HEK293 (cell line): ENCODE measurements at regions not wholly inside any gene's neighbourhood (a gene's known extent, or its start where the extent isn't known, plus 50 kb on each side); places are given as distances from the start of the nearest gene placed in this dataset.
A peak's percentile ranks its signal among the peaks of the same experiment; 100 is the strongest.

Experiments used
- CTCF ChIA-PET: fragments of 350-600 bp; formaldehyde crosslinking; extraction: SDS; loops from one replicate; lab custom pipeline; 2021; ENCODE audit warnings: antibody characterized with exemption; lab: Yijun Ruan, JAX
- POLR2A ChIA-PET: fragments of 300-600 bp; formaldehyde crosslinking; extraction: SDS; loops from one replicate; lab custom pipeline; 2020; ENCODE audit warnings: antibody characterized with exemption, inconsistent platforms; lab: Yijun Ruan, JAX
- H3K27ac ChIP-seq: fragments of 200-500 bp; sonication (Bioruptor generic); 2 replicates; pipeline ENCODE4 v1.5.1; 2014; ENCODE audit warnings: low read depth, low read length, control low read depth, inconsistent platforms; ENCODE audit errors: extremely low read depth
- H3K36me3 ChIP-seq, 2 experiments: fragments of 200-500 bp in 1 of 2; sonication (Bioruptor generic) in 1 of 2; 1 replicate in 1 of 2; 2 replicates in 1 of 2; pipeline ENCODE4 v1.5.1; 2014 to 2017; ENCODE audit warnings: inconsistent platforms in 2 of 2, low read length in 2 of 2; ENCODE audit not compliant: control insufficient read depth in 2 of 2, insufficient read depth in 1 of 2
- H3K4me1 ChIP-seq: fragments of 200-500 bp; sonication (Bioruptor generic); 2 replicates; pipeline ENCODE4 v1.5.1; 2014; ENCODE audit warnings: mild to moderate bottlenecking, low read length, inconsistent platforms; ENCODE audit not compliant: control insufficient read depth, insufficient read depth
- H3K4me3 ChIP-seq: 2 replicates; pipeline ENCODE4 v1.5.1; 2011; ENCODE audit warnings: low read depth, mild to moderate bottlenecking, control low read depth, low read length, moderate library complexity
- H3K9me3 ChIP-seq: fragments of 200-500 bp; sonication (Bioruptor generic); 2 replicates; pipeline ENCODE4 v1.5.1; 2014; ENCODE audit warnings: low read depth, low read length, inconsistent platforms; ENCODE audit not compliant: control insufficient read depth, insufficient read depth
- HOXD13 ChIP-seq: sonication (generic); formaldehyde crosslinking; IDR thresholded peaks from 2 replicates; pipeline ENCODE4 v1.8.0; 2022; ENCODE audit warnings: missing genetic modification reagents, borderline replicate concordance
- IKZF3 ChIP-seq: fragments of 450-650 bp; IDR thresholded peaks from 2 replicates; pipeline ENCODE4 v1.5.0; 2018; ENCODE audit warnings: missing biosample characterization, mild to moderate bottlenecking, missing genetic modification characterization, moderate library complexity
- SCRT2 ChIP-seq: fragments of 450-650 bp; formaldehyde crosslinking; IDR thresholded peaks from 2 replicates; pipeline ENCODE4 v1.5.1; 2016; ENCODE audit warnings: missing biosample characterization, missing genetic modification characterization
- SETDB1 ChIP-seq: IDR thresholded peaks from one replicate; pipeline ENCODE4 v1.6.1; 2017; ENCODE audit warnings: mild to moderate bottlenecking, low read length, moderate library complexity, mixed read lengths; ENCODE audit not compliant: insufficient read length
- SP2 ChIP-seq: fragments of 450-650 bp; formaldehyde crosslinking; IDR thresholded peaks from 2 replicates; pipeline ENCODE4 v1.5.1; 2016; ENCODE audit warnings: missing biosample characterization, missing genetic modification characterization
- ZBTB11 ChIP-seq: fragments of 450-650 bp; formaldehyde crosslinking; conservative IDR thresholded peaks from 2 replicates; pipeline ENCODE4 v1.5.1; 2016; ENCODE audit warnings: low read depth, missing biosample characterization, missing genetic modification characterization
- ZBTB20 ChIP-seq: fragments of 450-650 bp; formaldehyde crosslinking; IDR thresholded peaks from 2 replicates; pipeline ENCODE4 v1.5.1; 2016; ENCODE audit warnings: missing biosample characterization, missing genetic modification characterization
- ZBTB6 ChIP-seq: fragments of 450-650 bp; formaldehyde crosslinking; IDR thresholded peaks from 2 replicates; pipeline ENCODE4 v1.5.1; 2017; ENCODE audit warnings: missing biosample characterization, missing genetic modification characterization
- ZFP3 ChIP-seq: fragments of 450-650 bp; formaldehyde crosslinking; IDR thresholded peaks from 2 replicates; pipeline ENCODE4 v1.5.1; 2016; ENCODE audit warnings: low read depth, missing biosample characterization, missing genetic modification characterization
- ZNF148 ChIP-seq: fragments of 450-650 bp; formaldehyde crosslinking; IDR thresholded peaks from 2 replicates; pipeline ENCODE4 v1.5.0; 2017; ENCODE audit warnings: missing biosample characterization, missing genetic modification characterization, borderline replicate concordance
- ZNF157 ChIP-seq: fragments of 450-650 bp; formaldehyde crosslinking; IDR thresholded peaks from 2 replicates; pipeline ENCODE4 v1.5.1; 2016; ENCODE audit warnings: missing biosample characterization, missing genetic modification characterization
- ZNF174 ChIP-seq: fragments of 450-650 bp; formaldehyde crosslinking; IDR thresholded peaks from 2 replicates; pipeline ENCODE4 v1.5.0; 2017; ENCODE audit warnings: missing biosample characterization, mild to moderate bottlenecking, missing genetic modification characterization
- ZNF175 ChIP-seq: fragments of 450-650 bp; formaldehyde crosslinking; IDR thresholded peaks from 2 replicates; pipeline ENCODE4 v1.5.1; 2016; ENCODE audit warnings: missing biosample characterization, missing genetic modification characterization
- ZNF2 ChIP-seq: fragments of 450-650 bp; formaldehyde crosslinking; IDR thresholded peaks from 2 replicates; pipeline ENCODE4 v1.5.1; 2016; ENCODE audit warnings: missing biosample characterization, missing genetic modification characterization
- ZNF202 ChIP-seq: fragments of 450-650 bp; formaldehyde crosslinking; IDR thresholded peaks from 2 replicates; pipeline ENCODE4 v1.5.1; 2016; ENCODE audit warnings: missing biosample characterization, missing genetic modification characterization, borderline replicate concordance
- ZNF266 ChIP-seq: fragments of 450-650 bp; formaldehyde crosslinking; IDR thresholded peaks from 2 replicates; pipeline ENCODE4 v1.5.1; 2016; ENCODE audit warnings: missing biosample characterization, missing genetic modification characterization, low read depth
- ZNF341 ChIP-seq: fragments of 450-650 bp; formaldehyde crosslinking; IDR thresholded peaks from 2 replicates; pipeline ENCODE4; 2016; ENCODE audit warnings: low read depth, missing biosample characterization, missing genetic modification characterization
- ZNF571 ChIP-seq: fragments of 450-650 bp; formaldehyde crosslinking; IDR thresholded peaks from 2 replicates; pipeline ENCODE4 v1.5.0; 2017; ENCODE audit warnings: missing biosample characterization, missing genetic modification characterization
- ZNF600 ChIP-seq: fragments of 450-650 bp; formaldehyde crosslinking; IDR thresholded peaks from 2 replicates; pipeline ENCODE4 v1.5.1; 2016; ENCODE audit warnings: missing biosample characterization, missing genetic modification characterization
- ZNF654 ChIP-seq: fragments of 450-650 bp; formaldehyde crosslinking; IDR thresholded peaks from 2 replicates; pipeline ENCODE4 v1.5.1; 2016; ENCODE audit warnings: low read depth, missing biosample characterization, missing genetic modification characterization
- ZNF747 ChIP-seq: fragments of 450-650 bp; formaldehyde crosslinking; IDR thresholded peaks from 2 replicates; pipeline ENCODE4 v1.5.1; 2016; ENCODE audit warnings: missing biosample characterization, missing genetic modification characterization
- ZNF785 ChIP-seq: fragments of 450-650 bp; formaldehyde crosslinking; IDR thresholded peaks from 2 replicates; pipeline ENCODE4 v1.5.1; 2016; ENCODE audit warnings: missing biosample characterization, missing genetic modification characterization
- ZNF791 ChIP-seq: fragments of 450-650 bp; formaldehyde crosslinking; IDR thresholded peaks from 2 replicates; pipeline ENCODE4 v1.5.1; 2016; ENCODE audit warnings: missing biosample characterization, missing genetic modification characterization
- ZNF830 ChIP-seq: fragments of 450-650 bp; IDR thresholded peaks from 2 replicates; pipeline ENCODE4 v1.5.0; 2018; ENCODE audit warnings: missing biosample characterization, missing genetic modification characterization, low read depth, mild to moderate bottlenecking, moderate library complexity
- TF ChIP-seq, protein P1 (sequence below): sonication (generic); formaldehyde crosslinking; IDR thresholded peaks from 2 replicates; pipeline ENCODE4 v1.8.1; 2022; ENCODE audit warnings: mild to moderate bottlenecking, moderate library complexity, missing genetic modification reagents
- TF ChIP-seq, protein P2 (sequence below): fragments of 450-650 bp; formaldehyde crosslinking; IDR thresholded peaks from 2 replicates; pipeline ENCODE4 v1.5.1; 2016; ENCODE audit warnings: missing biosample characterization, missing genetic modification characterization
- TF ChIP-seq, protein P3 (sequence below): fragments of 450-650 bp; formaldehyde crosslinking; IDR thresholded peaks from 2 replicates; pipeline ENCODE4 v1.5.1; 2017; ENCODE audit warnings: missing biosample characterization, missing genetic modification characterization

- TF ChIP-seq ZNF148 (tag by site-specific recombination) (no peak), ZNF785 (tag by site-specific recombination) (no peak), ZNF600 (no peak), ZNF157 (tag by site-specific recombination) (no peak), ZBTB6 (tag by site-specific recombination) (no peak), ZNF174 (tag by site-specific recombination) (no peak), SCRT2 (tag by site-specific recombination) (no peak), ZNF2 (tag by site-specific recombination) (0 out of 2 replicates have a peak, but pooled peaks have one; percentile 31), HOXD13 (CRISPR knock-in tag) (no peak)
- TF ChIP-seq, protein P1, sequence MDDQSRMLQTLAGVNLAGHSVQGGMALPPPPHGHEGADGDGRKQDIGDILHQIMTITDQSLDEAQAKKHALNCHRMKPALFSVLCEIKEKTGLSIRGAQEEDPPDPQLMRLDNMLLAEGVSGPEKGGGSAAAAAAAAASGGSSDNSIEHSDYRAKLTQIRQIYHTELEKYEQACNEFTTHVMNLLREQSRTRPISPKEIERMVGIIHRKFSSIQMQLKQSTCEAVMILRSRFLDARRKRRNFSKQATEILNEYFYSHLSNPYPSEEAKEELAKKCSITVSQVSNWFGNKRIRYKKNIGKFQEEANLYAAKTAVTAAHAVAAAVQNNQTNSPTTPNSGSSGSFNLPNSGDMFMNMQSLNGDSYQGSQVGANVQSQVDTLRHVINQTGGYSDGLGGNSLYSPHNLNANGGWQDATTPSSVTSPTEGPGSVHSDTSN = no peak
- TF ChIP-seq, protein P2, sequence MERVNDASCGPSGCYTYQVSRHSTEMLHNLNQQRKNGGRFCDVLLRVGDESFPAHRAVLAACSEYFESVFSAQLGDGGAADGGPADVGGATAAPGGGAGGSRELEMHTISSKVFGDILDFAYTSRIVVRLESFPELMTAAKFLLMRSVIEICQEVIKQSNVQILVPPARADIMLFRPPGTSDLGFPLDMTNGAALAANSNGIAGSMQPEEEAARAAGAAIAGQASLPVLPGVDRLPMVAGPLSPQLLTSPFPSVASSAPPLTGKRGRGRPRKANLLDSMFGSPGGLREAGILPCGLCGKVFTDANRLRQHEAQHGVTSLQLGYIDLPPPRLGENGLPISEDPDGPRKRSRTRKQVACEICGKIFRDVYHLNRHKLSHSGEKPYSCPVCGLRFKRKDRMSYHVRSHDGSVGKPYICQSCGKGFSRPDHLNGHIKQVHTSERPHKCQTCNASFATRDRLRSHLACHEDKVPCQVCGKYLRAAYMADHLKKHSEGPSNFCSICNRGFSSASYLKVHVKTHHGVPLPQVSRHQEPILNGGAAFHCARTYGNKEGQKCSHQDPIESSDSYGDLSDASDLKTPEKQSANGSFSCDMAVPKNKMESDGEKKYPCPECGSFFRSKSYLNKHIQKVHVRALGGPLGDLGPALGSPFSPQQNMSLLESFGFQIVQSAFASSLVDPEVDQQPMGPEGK (tag by site-specific recombination) = no peak
Measured at GRCh38 chr7:95686109-95686508, 86.2 kb upstream of the DYNC1I1 start (continued).

- ChIA-PET POLR2A (no interaction called here), CTCF (interaction anchor here (1.0 to 5.0 kb wide), 6 partner anchors 10 to 208 kb away, joined by 3 to 94 read pairs (median 26); no protein-coding TSS in a partner anchor)
- H3K4me1 ChIP-seq = no peaks in the 10 kb centered on the region
- no peaks in the 10 kb centered on the region for H3K9me3 ChIP-seq
- no peak overlapping the region for H3K27ac ChIP-seq
- H3K36me3 ChIP-seq = no peaks in the 10 kb centered on the region
- H3K4me3 ChIP-seq = no peak overlapping the region
- TF ChIP-seq ZNF202 (tag by site-specific recombination) (no peak), ZNF266 (tag by site-specific recombination) (no peak), ZNF791 (tag by site-specific recombination) (no peak), ZNF830 (no peak), ZBTB20 (tag by site-specific recombination) (no peak), ZNF747 (tag by site-specific recombination) (no peak), SP2 (tag by site-specific recombination) (no peak), ZFP3 (tag by site-specific recombination) (no peak), ZBTB11 (no peak), ZNF175 (tag by site-specific recombination) (no peak), SETDB1 (no peak), SCRT2 (tag by site-specific recombination) (no peak), ZNF341 (no peak), ZNF571 (no peak), IKZF3 (tag by site-specific recombination) (no peak), ZNF654 (tag by site-specific recombination) (no peak)
- TF ChIP-seq, protein P3, sequence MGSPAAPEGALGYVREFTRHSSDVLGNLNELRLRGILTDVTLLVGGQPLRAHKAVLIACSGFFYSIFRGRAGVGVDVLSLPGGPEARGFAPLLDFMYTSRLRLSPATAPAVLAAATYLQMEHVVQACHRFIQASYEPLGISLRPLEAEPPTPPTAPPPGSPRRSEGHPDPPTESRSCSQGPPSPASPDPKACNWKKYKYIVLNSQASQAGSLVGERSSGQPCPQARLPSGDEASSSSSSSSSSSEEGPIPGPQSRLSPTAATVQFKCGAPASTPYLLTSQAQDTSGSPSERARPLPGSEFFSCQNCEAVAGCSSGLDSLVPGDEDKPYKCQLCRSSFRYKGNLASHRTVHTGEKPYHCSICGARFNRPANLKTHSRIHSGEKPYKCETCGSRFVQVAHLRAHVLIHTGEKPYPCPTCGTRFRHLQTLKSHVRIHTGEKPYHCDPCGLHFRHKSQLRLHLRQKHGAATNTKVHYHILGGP (tag by site-specific recombination) = no peak
Measured at GRCh38 chr7:95684505-95684904, 87.8 kb upstream of the DYNC1I1 start.
